ENCODE measurements at regions not wholly inside any gene's neighbourhood (a gene's known extent, or its start where the extent isn't known, plus 50 kb on each side); places are given as distances from the start of the nearest gene placed in this dataset.

DNA sequence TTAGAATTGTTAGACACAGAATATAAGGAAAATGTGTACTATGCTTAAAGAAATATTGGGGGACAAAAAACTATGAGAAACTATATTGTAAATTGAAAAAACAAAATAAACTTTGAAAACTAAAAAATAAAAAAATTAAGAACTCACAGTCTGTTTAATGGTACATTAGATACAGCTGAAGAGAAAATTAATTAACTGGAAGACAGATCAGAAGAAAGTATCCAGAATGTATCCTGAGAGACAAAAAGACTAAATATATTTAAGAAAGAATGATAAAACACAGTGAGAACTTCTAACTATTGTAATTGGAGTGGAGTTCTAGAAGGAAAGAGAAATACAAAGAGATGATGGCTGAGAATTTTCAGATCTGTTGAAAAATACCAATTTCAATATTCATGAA is 57.6 kb upstream of the SH3PXD2B start:
- TF ChIP-seq, protein P1, sequence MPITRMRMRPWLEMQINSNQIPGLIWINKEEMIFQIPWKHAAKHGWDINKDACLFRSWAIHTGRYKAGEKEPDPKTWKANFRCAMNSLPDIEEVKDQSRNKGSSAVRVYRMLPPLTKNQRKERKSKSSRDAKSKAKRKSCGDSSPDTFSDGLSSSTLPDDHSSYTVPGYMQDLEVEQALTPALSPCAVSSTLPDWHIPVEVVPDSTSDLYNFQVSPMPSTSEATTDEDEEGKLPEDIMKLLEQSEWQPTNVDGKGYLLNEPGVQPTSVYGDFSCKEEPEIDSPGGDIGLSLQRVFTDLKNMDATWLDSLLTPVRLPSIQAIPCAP (CRISPR knock-in tag; IDR thresholded peaks at IDR 0.05; ENCODE audit: borderline replicate concordance), result no peak
- TF ChIP-seq POLR2A (conservative IDR thresholded peaks at IDR 0.05), result no peak
- TF ChIP-seq ZNF274 (IDR thresholded peaks at IDR 0.05; ENCODE audit: borderline replicate concordance, low read depth, low read length), result no peak
- TF ChIP-seq, protein P2, sequence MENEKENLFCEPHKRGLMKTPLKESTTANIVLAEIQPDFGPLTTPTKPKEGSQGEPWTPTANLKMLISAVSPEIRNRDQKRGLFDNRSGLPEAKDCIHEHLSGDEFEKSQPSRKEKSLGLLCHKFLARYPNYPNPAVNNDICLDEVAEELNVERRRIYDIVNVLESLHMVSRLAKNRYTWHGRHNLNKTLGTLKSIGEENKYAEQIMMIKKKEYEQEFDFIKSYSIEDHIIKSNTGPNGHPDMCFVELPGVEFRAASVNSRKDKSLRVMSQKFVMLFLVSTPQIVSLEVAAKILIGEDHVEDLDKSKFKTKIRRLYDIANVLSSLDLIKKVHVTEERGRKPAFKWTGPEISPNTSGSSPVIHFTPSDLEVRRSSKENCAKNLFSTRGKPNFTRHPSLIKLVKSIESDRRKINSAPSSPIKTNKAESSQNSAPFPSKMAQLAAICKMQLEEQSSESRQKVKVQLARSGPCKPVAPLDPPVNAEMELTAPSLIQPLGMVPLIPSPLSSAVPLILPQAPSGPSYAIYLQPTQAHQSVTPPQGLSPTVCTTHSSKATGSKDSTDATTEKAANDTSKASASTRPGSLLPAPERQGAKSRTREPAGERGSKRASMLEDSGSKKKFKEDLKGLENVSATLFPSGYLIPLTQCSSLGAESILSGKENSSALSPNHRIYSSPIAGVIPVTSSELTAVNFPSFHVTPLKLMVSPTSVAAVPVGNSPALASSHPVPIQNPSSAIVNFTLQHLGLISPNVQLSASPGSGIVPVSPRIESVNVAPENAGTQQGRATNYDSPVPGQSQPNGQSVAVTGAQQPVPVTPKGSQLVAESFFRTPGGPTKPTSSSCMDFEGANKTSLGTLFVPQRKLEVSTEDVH (IDR thresholded peaks at IDR 0.05; ENCODE audit: low read depth, partially characterized antibody), result no peak
- no peak for TF ChIP-seq TBL1XR1 (IDR thresholded peaks at IDR 0.05; ENCODE audit: low read length in 2 of 2)
- TF ChIP-seq MYC (IDR thresholded peaks at IDR 0.05; ENCODE audit: low read depth, low read length), result no peak
- TF ChIP-seq MYC (CRISPR knock-in tag; IDR thresholded peaks at IDR 0.05; ENCODE audit: borderline replicate concordance, low read depth), result no peak
- TF ChIP-seq, protein P3, sequence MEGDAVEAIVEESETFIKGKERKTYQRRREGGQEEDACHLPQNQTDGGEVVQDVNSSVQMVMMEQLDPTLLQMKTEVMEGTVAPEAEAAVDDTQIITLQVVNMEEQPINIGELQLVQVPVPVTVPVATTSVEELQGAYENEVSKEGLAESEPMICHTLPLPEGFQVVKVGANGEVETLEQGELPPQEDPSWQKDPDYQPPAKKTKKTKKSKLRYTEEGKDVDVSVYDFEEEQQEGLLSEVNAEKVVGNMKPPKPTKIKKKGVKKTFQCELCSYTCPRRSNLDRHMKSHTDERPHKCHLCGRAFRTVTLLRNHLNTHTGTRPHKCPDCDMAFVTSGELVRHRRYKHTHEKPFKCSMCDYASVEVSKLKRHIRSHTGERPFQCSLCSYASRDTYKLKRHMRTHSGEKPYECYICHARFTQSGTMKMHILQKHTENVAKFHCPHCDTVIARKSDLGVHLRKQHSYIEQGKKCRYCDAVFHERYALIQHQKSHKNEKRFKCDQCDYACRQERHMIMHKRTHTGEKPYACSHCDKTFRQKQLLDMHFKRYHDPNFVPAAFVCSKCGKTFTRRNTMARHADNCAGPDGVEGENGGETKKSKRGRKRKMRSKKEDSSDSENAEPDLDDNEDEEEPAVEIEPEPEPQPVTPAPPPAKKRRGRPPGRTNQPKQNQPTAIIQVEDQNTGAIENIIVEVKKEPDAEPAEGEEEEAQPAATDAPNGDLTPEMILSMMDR (IDR thresholded peaks at IDR 0.05 in 2 of 3, conservative IDR thresholded peaks at IDR 0.05 in 1 of 3; ENCODE audit: insufficient read depth in 2 of 3, low read depth in 1 of 3, low read length in 3 of 3), result no peak
- TF ChIP-seq, protein P4, sequence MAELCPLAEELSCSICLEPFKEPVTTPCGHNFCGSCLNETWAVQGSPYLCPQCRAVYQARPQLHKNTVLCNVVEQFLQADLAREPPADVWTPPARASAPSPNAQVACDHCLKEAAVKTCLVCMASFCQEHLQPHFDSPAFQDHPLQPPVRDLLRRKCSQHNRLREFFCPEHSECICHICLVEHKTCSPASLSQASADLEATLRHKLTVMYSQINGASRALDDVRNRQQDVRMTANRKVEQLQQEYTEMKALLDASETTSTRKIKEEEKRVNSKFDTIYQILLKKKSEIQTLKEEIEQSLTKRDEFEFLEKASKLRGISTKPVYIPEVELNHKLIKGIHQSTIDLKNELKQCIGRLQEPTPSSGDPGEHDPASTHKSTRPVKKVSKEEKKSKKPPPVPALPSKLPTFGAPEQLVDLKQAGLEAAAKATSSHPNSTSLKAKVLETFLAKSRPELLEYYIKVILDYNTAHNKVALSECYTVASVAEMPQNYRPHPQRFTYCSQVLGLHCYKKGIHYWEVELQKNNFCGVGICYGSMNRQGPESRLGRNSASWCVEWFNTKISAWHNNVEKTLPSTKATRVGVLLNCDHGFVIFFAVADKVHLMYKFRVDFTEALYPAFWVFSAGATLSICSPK (IDR thresholded peaks at IDR 0.05; ENCODE audit: borderline replicate concordance), result no peak
- TF ChIP-seq, protein P5, sequence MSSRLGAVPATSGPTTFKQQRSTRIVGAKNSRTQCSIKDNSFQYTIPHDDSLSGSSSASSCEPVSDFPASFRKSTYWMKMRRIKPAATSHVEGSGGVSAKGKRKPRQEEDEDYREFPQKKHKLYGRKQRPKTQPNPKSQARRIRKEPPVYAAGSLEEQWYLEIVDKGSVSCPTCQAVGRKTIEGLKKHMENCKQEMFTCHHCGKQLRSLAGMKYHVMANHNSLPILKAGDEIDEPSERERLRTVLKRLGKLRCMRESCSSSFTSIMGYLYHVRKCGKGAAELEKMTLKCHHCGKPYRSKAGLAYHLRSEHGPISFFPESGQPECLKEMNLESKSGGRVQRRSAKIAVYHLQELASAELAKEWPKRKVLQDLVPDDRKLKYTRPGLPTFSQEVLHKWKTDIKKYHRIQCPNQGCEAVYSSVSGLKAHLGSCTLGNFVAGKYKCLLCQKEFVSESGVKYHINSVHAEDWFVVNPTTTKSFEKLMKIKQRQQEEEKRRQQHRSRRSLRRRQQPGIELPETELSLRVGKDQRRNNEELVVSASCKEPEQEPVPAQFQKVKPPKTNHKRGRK (tag; IDR thresholded peaks at IDR 0.05), result no peak
- TF ChIP-seq CHD4 (IDR thresholded peaks at IDR 0.05; ENCODE audit: insufficient read depth, insufficient replicate concordance, low read depth, low read length, poor library complexity, severe bottlenecking), result no peak
- no peak for TF ChIP-seq CBX8 (IDR thresholded peaks at IDR 0.05; ENCODE audit: borderline replicate concordance, extremely low read depth, low read depth, low read length, poor library complexity, severe bottlenecking)
- TF ChIP-seq, protein P6, sequence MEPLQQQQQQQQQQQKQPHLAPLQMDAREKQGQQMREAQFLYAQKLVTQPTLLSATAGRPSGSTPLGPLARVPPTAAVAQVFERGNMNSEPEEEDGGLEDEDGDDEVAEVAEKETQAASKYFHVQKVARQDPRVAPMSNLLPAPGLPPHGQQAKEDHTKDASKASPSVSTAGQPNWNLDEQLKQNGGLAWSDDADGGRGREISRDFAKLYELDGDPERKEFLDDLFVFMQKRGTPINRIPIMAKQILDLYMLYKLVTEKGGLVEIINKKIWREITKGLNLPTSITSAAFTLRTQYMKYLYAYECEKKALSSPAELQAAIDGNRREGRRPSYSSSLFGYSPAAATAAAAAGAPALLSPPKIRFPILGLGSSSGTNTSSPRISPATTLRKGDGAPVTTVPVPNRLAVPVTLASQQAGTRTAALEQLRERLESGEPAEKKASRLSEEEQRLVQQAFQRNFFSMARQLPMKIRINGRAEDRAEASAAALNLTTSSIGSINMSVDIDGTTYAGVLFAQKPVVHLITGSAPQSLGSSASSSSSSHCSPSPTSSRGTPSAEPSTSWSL (CRISPR knock-in tag; IDR thresholded peaks at IDR 0.05; ENCODE audit: borderline replicate concordance), result no peak
- no peak for TF ChIP-seq JUNB (CRISPR knock-in tag; conservative IDR thresholded peaks at IDR 0.05)
